GM18520 (cell line): ENCODE measurements at regions not wholly inside any gene's neighbourhood (a gene's known extent, or its start where the extent isn't known, plus 50 kb on each side); places are given as distances from the start of the nearest gene placed in this dataset.
"Not testable (repeated sequence)": the region's sequence is repeated elsewhere in the genome, so short reads cannot be mapped to it uniquely, and the experiment has no call there.

ENCODE experiments used
- ATAC-seq: cut with Tn5 transposase; IDR thresholded peaks from one replicate; pipeline ENCODE4 v1.9.1; 2021; ENCODE audit not compliant: unreplicated experiment

DNA sequence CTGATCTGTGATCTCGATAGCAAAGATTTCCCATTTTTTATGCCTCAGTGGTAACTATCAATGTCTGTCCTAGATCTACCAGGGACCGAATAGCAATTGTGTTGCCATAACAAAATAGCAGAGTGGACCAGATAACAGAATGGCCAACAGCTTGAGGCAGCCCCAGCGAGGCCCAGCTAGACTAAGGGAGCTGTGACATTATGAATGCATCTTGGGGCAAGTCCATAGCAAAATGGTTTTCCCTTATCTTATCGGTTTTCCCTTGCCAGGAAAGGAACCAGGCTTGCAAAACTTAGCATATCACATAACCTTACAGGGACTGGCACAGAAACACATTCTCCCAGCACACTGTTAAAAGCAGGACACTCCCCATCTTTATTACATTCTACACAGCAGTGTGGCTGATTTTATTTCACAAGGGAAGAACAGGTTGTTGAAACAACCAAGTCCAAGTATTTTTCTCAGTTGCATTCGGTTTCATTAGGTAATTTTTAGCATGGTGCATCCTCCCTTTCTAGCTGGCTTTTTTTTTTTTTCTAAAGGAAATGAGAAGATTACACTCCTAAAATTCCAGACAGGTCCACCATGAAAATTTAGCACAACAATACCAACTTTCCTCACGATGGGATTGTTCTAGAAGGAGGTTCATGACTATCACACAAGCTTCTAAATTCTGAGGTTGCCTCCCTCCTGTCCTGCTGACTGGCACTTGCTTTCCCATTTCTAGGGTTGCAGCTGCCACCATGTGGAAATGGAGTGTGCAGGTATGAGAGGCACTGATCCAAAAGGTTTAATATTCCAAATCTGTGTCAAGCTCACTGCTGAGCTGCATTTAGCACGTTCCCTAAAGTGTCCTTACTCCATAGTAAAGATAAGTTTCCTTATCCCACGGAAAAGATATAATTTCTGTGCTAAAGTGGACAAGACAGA, 97.0 kb upstream of the SLC35G4 start:
- ATAC-seq: no peak

GRCh38 chr18:11511434-11512095, 97.8 kb upstream of the SLC35G4 start:
- ATAC-seq: no peak

GRCh38 chr18:11506856-11507255, 102.5 kb upstream of the SLC35G4 start:
- no peak for ATAC-seq

DNA sequence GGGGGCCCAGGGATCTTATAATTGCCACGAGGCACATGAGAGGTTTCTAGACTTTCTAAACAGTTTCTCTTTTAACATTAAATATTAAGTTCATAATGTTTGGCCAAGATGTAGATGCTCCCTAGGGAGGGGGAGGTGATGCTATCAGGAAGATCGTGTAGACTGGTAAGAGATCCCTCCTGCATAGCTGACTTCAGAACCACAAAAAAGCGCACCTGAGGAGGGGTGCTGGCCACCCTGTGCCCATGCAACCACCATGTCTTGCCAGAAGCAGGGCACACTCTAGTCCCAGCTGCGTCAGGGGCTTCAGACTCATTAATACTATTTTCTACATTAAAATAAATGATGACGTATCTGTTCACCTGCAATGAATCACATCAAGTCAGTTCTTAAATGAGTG, 103.4 kb upstream of the SLC35G4 start:
- no peak for ATAC-seq

- no peak for ATAC-seq
Measured at GRCh38 chr18:11504962-11505361, 104.4 kb upstream of the SLC35G4 start.

DNA sequence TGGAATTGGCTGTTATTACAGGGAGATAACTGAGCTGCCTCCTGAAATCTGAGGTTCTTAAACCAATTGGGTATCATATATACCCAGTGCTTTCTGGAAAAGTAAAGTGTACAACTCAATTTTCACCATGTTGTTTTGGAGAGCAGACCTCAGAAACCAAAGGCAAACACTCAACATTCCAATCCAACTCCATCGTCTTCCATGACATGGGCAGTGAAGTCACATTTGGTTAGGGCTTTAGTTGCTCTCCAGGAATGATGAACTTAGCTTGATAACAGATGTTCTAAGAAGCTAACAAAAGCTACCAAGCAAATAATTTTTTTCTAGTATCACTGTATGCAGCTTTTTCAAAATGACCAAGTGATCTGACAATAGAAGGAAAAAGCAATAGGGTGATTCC, 107.0 kb upstream of the SLC35G4 start:
- ATAC-seq: no peak

DNA sequence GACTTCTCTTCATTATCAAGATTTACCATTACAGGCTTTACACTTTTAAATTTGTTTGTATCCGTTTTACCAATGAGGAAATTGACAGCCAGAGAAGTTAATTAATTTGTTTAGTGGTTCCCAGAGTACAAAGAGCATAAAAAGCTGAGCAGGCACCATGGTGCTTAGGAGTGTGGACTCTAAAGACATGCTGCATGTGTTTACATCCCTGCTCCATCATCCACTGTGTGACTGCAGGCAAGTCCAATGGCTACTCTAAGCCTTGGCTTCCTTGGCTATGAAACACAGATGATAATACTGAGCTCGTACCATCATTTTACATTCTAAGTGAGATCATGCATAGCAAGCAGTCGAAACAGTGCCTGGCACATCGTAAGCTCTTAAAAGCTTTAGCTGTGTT, 108.0 kb upstream of the SLC35G4 start:
- no peak for ATAC-seq

GRCh38 chr18:11500153-11501122, 109.0 kb upstream of the SLC35G4 start:
- peak; percentile 65 for ATAC-seq

DNA sequence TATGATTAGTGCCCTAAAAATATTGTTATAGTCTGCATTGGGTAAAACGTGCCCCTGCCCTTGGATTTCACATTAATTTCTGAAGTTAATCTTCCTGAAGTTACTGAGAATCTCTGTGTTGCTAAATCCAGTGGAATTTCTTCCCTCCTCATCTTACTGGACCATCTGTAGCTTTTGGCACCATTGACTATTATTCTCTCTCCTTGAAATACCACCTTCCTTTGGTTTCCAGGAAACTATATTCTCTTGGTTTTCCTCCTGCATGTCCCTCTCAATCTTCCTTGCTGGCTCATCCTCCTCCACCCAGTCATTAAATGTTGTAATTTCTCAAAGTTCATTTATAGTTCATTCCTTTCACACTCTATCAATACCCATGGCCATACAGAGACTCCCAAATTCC, 110.6 kb upstream of the SLC35G4 start:
- ATAC-seq: no peak

- no peak for ATAC-seq
Measured at GRCh38 chr18:11497585-11497984, 111.8 kb upstream of the SLC35G4 start.

DNA sequence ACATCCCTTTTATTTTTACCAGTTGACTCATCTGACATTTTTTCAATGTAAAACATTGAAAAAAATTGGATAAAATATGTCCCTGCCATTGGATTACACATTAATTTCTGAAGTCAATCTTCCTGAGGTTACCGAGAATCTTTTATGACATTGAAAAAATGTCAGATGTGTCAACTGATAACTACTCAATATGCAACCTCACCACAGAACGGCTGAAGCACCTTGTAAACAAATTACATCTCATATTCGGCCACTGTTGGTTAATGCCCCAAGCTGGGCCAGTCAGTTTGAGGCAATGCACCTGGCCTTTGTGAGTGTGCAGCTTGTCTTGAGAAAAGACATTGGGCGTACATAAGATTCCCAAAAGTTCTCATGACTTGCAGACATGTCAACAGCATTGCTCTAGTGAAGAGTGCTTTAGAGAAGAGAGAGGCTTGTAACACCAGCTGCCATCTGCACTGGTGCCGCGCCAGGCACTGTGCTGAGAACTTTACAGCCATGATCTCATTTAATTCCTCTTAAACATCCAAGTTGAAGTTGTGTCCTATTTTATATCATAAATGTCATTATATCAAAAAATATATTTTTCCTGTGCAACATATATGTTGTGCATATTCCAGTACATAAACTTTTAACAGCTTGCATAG, 112.7 kb upstream of the SLC35G4 start:
- ATAC-seq: no peak

DNA sequence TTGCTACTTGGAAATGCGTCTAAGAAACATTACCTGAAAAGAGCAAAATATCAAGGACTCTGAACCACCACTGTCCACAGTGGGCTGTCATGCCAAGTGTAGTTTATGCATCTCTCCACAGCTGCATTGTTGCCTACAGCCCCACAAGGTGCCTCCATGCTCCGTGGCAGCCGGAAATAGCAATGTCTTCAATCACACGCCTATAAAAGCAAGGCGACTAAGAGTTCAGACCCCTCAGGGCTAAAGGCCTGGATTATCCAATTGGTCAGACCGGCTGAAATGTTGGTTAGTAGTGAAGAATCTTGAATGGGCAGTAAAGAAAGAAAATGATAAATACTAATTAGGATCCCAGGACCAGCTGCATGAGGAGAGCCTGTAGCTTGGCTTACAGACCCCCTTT, 114.0 kb upstream of the SLC35G4 start:
- no peak for ATAC-seq

DNA sequence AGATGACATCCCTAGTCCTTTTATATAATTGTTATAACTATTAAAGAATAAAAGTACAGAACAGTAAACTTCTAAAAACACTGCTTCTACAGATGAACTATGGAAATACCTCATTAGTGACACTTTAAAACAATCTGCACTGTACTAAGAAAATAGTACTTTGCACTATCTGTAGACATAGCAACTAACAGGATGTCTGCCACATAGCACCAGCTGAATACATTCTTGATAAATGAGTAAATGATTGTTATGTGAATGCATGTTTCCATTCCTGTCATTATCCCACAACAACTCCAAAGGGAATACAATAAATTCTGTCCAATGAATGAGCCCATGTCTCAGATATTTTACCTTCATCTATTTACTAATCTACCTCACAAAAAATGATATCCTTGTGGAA, 115.3 kb upstream of the SLC35G4 start:
- ATAC-seq: no peak

- no peak for ATAC-seq
Measured at GRCh38 chr18:11489266-11489899, 120.0 kb upstream of the SLC35G4 start.

- ATAC-seq: no peak
Measured at GRCh38 chr18:11488175-11488574, 121.2 kb upstream of the SLC35G4 start.

GRCh38 chr18:11487390-11487789, 122.0 kb upstream of the SLC35G4 start:
- no peak for ATAC-seq

DNA sequence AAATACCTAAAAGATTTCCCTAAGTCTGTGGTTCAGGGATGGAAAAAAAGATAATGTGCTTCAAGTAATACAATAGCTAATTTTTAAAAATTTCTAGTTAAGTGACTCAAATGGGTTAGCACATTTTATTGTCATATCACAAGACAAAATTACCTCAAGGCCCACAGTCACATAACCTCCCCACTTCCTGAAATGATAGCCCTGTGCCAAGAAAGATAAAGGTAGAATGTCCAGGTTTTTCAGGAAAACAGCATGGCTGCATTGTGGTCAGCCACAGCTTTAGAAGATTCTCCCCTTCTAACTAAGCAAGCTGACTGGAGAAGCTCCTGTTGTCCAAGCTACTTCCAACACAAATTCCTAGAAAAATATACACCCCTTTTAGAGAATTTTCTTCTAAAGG, 127.1 kb upstream of the SLC35G4 start:
- no peak for ATAC-seq

- ATAC-seq: no peak
Measured at GRCh38 chr18:11480692-11481091, 128.7 kb upstream of the SLC35G4 start.

GRCh38 chr18:11479031-11479430, 130.4 kb upstream of the SLC35G4 start:
- not testable (repeated sequence) for ATAC-seq

GRCh38 chr18:11470941-11471340, 138.5 kb upstream of the SLC35G4 start:
- no peak for ATAC-seq
